EH (cell line): ENCODE measurements at regions not wholly inside any gene's neighbourhood (a gene's known extent, or its start where the extent isn't known, plus 50 kb on each side); places are given as distances from the start of the nearest gene placed in this dataset.

Experiments used
- DNase-seq: peaks from one replicate; pipeline ENCODE4 v3.0.0-alpha.2; 2015; ENCODE audit warnings: low read depth

- DNase-seq: peak; percentile 45
Measured at GRCh38 chr4:38601244-38601915, 62.6 kb upstream of the KLF3 start.

GRCh38 chr4:38601916-38602291 is 62.1 kb upstream of the KLF3 start:
- no peak for DNase-seq

GRCh38 chr4:38603652-38604051 is 60.3 kb upstream of the KLF3 start:
- no peak for DNase-seq

- no peak for DNase-seq
Measured at GRCh38 chr4:38605181-38605752, 58.7 kb upstream of the KLF3 start.

- no peak for DNase-seq
Measured at GRCh38 chr4:38605753-38606586, 58.0 kb upstream of the KLF3 start.

GRCh38 chr4:38606587-38606905 is 57.5 kb upstream of the KLF3 start:
- DNase-seq: no peak

GRCh38 chr4:38609614-38610013 is 54.4 kb upstream of the KLF3 start:
- DNase-seq: no peak

GRCh38 chr4:38610521-38610920 is 53.5 kb upstream of the KLF3 start:
- no peak for DNase-seq

GRCh38 chr4:38610966-38611431 is 53.0 kb upstream of the KLF3 start:
- no peak for DNase-seq

- no peak for DNase-seq
Measured at GRCh38 chr4:38611676-38612075, 52.3 kb upstream of the KLF3 start.

- peak; percentile 11 for DNase-seq
Measured at GRCh38 chr4:38612646-38613414, 51.2 kb upstream of the KLF3 start.
